ENCODE measurements at regions not wholly inside any gene's neighbourhood (a gene's known extent, or its start where the extent isn't known, plus 50 kb on each side); places are given as distances from the start of the nearest gene placed in this dataset.
A peak's percentile ranks its signal among the peaks of the same experiment; 100 is the strongest.

DNA sequence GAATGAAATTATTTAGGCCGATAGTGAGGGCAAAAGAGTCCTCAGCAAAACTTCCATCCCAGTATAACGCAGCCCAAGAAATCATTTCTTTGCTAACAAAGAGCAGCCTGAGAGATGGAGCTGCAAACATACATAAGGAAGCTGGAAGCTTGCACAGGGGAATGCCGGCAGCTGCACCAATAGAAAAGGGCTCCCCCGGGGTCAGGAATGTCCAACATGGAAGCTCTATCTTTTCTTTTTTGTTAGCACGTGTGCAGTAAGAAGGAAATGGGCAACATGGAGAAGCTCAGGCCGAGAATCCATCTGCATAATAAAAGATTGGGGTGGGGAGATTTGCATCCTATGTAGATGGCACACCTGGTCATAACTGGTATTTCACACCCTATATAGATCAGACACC is 1363.5 kb upstream of the PCDH20 start:
- Histone ChIP-seq H3K9me2 (replicated peaks; ENCODE audit: insufficient read depth) (no peaks in the 10 kb centered on the region), H2AFZ (no peak overlapping the region), H3K9me3 (ENCODE audit: low read depth) (no peaks in the 10 kb centered on the region), H3K4me2 (no peak overlapping the region), H3K27me3 (no peaks in the 10 kb centered on the region), H3K4me3 (no peak overlapping the region), H3K79me2 (no peaks in the 10 kb centered on the region), H3K36me3 (replicated peaks; ENCODE audit: insufficient read depth, low read depth) (no peaks in the 10 kb centered on the region), H3K4me1 (ENCODE audit: insufficient read depth) (no peaks in the 10 kb centered on the region), H4K20me1 (ENCODE audit: insufficient read depth, poor library complexity, severe bottlenecking) (no peaks in the 10 kb centered on the region), H3K27ac (no peak overlapping the region)
- 90% methylated on average over 6 of the region's 6 CpGs for WGBS (ENCODE audit: low lambda C conversion rate, missing lambda C conversion rate)
- no peak for DNase-seq (ENCODE audit: low spot score)
- TF ChIP-seq, protein P1, sequence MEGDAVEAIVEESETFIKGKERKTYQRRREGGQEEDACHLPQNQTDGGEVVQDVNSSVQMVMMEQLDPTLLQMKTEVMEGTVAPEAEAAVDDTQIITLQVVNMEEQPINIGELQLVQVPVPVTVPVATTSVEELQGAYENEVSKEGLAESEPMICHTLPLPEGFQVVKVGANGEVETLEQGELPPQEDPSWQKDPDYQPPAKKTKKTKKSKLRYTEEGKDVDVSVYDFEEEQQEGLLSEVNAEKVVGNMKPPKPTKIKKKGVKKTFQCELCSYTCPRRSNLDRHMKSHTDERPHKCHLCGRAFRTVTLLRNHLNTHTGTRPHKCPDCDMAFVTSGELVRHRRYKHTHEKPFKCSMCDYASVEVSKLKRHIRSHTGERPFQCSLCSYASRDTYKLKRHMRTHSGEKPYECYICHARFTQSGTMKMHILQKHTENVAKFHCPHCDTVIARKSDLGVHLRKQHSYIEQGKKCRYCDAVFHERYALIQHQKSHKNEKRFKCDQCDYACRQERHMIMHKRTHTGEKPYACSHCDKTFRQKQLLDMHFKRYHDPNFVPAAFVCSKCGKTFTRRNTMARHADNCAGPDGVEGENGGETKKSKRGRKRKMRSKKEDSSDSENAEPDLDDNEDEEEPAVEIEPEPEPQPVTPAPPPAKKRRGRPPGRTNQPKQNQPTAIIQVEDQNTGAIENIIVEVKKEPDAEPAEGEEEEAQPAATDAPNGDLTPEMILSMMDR (IDR thresholded peaks at IDR 0.05; ENCODE audit: poor library complexity): no peak
- no peak for TF ChIP-seq EZH2phosphoT487 (IDR thresholded peaks at IDR 0.05; ENCODE audit: low read depth, severe bottlenecking, unreplicated experiment)
- no peak for TF ChIP-seq EZH2 (IDR thresholded peaks at IDR 0.05; ENCODE audit: borderline replicate concordance)

DNA sequence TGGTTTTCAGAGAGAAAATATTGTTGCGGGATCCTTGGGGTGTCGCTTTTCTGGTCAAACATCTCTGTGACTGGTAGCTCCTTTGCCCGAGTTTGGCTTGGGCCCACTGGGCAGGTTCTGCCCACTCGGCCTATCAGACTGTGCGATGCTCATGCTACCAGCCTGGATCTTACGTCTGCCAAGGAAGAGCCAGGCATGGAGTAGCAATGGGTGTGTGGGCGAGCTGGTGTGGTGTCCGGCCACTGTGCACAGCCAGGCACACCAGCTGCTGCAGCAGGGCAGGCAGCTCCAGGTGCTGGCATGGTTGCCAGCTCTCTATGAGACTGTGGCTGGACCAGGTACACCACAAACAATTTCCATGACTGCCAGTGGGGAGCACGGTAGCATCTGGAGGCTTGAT is 1351.8 kb upstream of the PCDH20 start:
- WGBS (ENCODE audit: low lambda C conversion rate, missing lambda C conversion rate): 94% methylated on average over 9 of the region's 9 CpGs
- no peaks in the 10 kb centered on the region for H3K36me3 ChIP-seq (replicated peaks; ENCODE audit: insufficient read depth, low read depth)
- H4K20me1 ChIP-seq (ENCODE audit: insufficient read depth, poor library complexity, severe bottlenecking): no peaks in the 10 kb centered on the region
- H2AFZ ChIP-seq: no peak overlapping the region
- H3K4me2 ChIP-seq: no peak overlapping the region
- no peaks in the 10 kb centered on the region for H3K9me2 ChIP-seq (replicated peaks; ENCODE audit: insufficient read depth)
- H3K27ac ChIP-seq: no peak overlapping the region
- no peaks in the 10 kb centered on the region for H3K79me2 ChIP-seq
- no peak overlapping the region for H3K4me3 ChIP-seq
- H3K4me1 ChIP-seq (ENCODE audit: insufficient read depth): no peaks in the 10 kb centered on the region
- TF ChIP-seq EZH2 (IDR thresholded peaks at IDR 0.05; ENCODE audit: borderline replicate concordance) (no peak), EZH2phosphoT487 (IDR thresholded peaks at IDR 0.05; ENCODE audit: low read depth, severe bottlenecking, unreplicated experiment) (no peak)
- TF ChIP-seq, protein P1 (IDR thresholded peaks at IDR 0.05; ENCODE audit: poor library complexity): no peak
- no peak for DNase-seq (ENCODE audit: low spot score)
- no peaks in the 10 kb centered on the region for H3K27me3 ChIP-seq
- H3K9me3 ChIP-seq (ENCODE audit: low read depth): no peaks in the 10 kb centered on the region

DNA sequence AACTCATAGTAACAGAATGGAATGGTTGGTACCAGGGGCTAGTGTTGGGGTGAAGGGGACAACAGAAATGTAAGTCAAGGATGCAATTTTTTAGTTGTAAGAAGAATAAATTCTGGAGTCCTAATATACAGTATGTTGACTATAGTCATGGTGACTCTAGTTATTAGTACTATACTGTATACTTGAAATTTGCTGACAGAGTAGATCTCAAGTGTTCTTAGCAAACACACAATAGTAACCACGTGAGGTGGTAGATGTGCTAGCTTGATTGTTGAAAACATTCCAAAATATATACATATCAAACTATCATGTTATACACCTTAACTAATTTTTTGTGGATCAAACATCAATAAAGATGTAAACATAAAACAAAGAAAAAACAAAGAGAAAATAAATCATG is 1345.1 kb upstream of the PCDH20 start:
- Histone ChIP-seq H3K27ac (no peak overlapping the region), H3K36me3 (replicated peaks; ENCODE audit: insufficient read depth, low read depth) (no peaks in the 10 kb centered on the region), H3K27me3 (no peaks in the 10 kb centered on the region), H3K9me3 (ENCODE audit: low read depth) (no peaks in the 10 kb centered on the region), H3K4me2 (no peak overlapping the region), H3K4me1 (ENCODE audit: insufficient read depth) (no peaks in the 10 kb centered on the region), H3K9me2 (replicated peaks; ENCODE audit: insufficient read depth) (no peaks in the 10 kb centered on the region), H3K79me2 (no peaks in the 10 kb centered on the region), H4K20me1 (ENCODE audit: insufficient read depth, poor library complexity, severe bottlenecking) (no peaks in the 10 kb centered on the region), H2AFZ (no peak overlapping the region), H3K4me3 (no peak overlapping the region)
- WGBS (ENCODE audit: low lambda C conversion rate, missing lambda C conversion rate): 91% methylated on average over 1 of the region's 1 CpG
- TF ChIP-seq EZH2 (IDR thresholded peaks at IDR 0.05; ENCODE audit: borderline replicate concordance): no peak
- TF ChIP-seq, protein P1 (IDR thresholded peaks at IDR 0.05; ENCODE audit: poor library complexity): no peak
- TF ChIP-seq EZH2phosphoT487 (IDR thresholded peaks at IDR 0.05; ENCODE audit: low read depth, severe bottlenecking, unreplicated experiment): no peak
- no peak for DNase-seq (ENCODE audit: low spot score)

DNA sequence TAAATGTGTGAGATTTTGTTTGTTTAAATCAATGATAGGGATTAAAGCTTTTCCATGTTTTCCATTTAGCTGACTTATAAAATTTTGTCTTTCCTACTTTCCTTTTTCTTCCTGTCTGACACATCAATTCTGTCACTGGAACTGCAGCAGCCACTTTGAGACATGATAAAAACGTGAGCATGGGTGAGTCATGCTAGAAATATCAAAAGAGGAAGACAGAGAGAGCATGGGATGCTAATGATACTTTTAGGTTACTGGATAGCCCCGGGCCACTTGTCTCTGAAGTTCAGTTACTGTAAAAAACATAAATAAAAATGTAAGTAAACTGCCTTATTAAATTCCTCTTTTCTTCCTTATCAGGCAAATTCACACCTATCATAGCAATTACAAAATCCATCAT is 1332.0 kb upstream of the PCDH20 start:
- WGBS (ENCODE audit: low lambda C conversion rate, missing lambda C conversion rate): 27% methylated on average over 2 of the region's 2 CpGs
- Histone ChIP-seq H3K27me3 (no peaks in the 10 kb centered on the region), H3K27ac (no peak overlapping the region), H3K4me2 (no peak overlapping the region), H4K20me1 (ENCODE audit: insufficient read depth, poor library complexity, severe bottlenecking) (no peaks in the 10 kb centered on the region), H3K4me1 (ENCODE audit: insufficient read depth) (no peaks in the 10 kb centered on the region), H3K79me2 (no peaks in the 10 kb centered on the region), H3K9me3 (ENCODE audit: low read depth) (no peaks in the 10 kb centered on the region), H3K36me3 (replicated peaks; ENCODE audit: insufficient read depth, low read depth) (no peaks in the 10 kb centered on the region), H3K4me3 (no peak overlapping the region), H2AFZ (no peak overlapping the region), H3K9me2 (replicated peaks; ENCODE audit: insufficient read depth) (no peaks in the 10 kb centered on the region)
- TF ChIP-seq EZH2 (IDR thresholded peaks at IDR 0.05; ENCODE audit: borderline replicate concordance): no peak
- TF ChIP-seq EZH2phosphoT487 (IDR thresholded peaks at IDR 0.05; ENCODE audit: low read depth, severe bottlenecking, unreplicated experiment): no peak
- TF ChIP-seq, protein P1 (IDR thresholded peaks at IDR 0.05; ENCODE audit: poor library complexity): no peak
- peak; percentile 7 for DNase-seq (ENCODE audit: low spot score)

Data from hepatocyte (in vitro differentiated cells).